AG09319 (cell line): ENCODE measurements at regions not wholly inside any gene's neighbourhood (a gene's known extent, or its start where the extent isn't known, plus 50 kb on each side); places are given as distances from the start of the nearest gene placed in this dataset.

Experiments
- DNase-seq: peaks from one replicate; pipeline ENCODE4 v3.0.0-alpha.2; 2010; ENCODE audit warnings: low read depth; ENCODE audit errors: extremely low read depth
- TF ChIP-seq, protein P1 (sequence below): IDR thresholded peaks from 2 replicates; pipeline ENCODE4 v1.5.1; 2011; ENCODE audit warnings: low read depth, mild to moderate bottlenecking, inconsistent platforms, low read length, moderate library complexity

DNA sequence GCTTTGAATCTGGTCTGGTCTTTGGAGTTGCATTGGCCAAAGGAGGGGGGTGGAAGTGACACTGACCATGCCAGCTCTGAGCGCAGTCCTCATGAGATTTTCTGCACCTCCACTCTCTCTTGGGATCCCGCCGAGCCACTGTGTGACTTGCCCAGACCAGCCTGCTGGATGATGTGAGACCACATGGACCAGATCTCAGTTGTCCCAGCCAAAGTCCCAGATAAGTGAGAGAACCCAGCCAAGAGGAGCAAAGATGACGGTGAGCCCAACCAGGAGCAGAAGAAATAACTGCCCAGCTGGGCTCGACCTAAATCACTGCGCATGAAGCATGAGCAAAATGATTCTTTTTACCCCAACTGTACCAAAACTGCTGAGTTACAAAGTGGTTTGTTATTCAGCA, 96.5 kb upstream of the ERCC4 start:
- TF ChIP-seq, protein P1, sequence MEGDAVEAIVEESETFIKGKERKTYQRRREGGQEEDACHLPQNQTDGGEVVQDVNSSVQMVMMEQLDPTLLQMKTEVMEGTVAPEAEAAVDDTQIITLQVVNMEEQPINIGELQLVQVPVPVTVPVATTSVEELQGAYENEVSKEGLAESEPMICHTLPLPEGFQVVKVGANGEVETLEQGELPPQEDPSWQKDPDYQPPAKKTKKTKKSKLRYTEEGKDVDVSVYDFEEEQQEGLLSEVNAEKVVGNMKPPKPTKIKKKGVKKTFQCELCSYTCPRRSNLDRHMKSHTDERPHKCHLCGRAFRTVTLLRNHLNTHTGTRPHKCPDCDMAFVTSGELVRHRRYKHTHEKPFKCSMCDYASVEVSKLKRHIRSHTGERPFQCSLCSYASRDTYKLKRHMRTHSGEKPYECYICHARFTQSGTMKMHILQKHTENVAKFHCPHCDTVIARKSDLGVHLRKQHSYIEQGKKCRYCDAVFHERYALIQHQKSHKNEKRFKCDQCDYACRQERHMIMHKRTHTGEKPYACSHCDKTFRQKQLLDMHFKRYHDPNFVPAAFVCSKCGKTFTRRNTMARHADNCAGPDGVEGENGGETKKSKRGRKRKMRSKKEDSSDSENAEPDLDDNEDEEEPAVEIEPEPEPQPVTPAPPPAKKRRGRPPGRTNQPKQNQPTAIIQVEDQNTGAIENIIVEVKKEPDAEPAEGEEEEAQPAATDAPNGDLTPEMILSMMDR: no peak
- no peak for DNase-seq

DNA sequence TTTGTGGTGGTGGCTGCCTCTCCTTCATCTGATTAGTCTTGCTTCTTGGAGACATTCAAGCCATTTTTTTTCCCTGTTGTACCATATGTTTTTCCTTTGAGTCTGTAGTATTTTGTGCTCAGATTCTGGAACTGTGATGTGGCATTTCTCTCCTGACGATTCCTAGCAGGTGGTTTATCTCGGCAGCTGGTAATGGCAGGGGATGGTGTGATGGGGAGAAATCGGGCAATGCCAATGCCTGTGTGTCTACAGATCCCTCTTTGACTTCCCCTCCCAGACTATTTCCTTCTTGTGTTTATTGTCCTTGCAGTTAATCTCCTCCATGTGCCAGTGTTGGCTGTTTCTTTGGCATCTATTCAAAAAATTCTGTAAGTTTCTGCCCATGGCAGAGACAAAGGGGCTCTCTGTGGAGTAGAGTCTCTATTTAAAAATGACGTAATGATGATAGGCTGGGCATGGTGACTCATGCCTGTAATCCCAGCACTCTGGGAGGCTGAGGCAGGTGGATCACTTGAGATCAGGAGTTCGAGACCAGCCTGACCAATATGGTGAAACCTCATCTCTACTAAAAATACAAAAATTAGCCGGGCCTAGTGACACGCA, 90.2 kb upstream of the ERCC4 start:
- TF ChIP-seq, protein P1: no peak
- DNase-seq: no peak

DNA sequence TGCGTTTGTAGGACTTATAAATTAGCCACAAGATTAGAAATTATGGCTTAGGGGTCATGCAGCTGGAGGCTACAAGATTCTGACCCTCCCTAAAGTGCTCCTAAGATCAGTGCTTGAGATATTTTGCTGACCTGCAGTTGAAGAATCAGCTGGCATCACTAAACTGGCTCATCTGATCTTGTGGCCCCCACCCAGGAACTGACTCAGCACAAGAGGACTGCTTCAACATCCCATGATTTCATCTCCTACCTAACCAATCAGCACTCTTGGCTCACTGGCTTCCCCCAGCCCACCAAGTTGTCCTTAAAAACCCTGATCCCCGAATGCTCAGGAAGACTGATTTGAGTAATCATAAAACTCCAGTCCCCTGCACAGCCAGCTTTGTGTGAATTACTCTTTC, 86.4 kb upstream of the ERCC4 start:
- TF ChIP-seq, protein P1: no peak
- no peak for DNase-seq

DNA sequence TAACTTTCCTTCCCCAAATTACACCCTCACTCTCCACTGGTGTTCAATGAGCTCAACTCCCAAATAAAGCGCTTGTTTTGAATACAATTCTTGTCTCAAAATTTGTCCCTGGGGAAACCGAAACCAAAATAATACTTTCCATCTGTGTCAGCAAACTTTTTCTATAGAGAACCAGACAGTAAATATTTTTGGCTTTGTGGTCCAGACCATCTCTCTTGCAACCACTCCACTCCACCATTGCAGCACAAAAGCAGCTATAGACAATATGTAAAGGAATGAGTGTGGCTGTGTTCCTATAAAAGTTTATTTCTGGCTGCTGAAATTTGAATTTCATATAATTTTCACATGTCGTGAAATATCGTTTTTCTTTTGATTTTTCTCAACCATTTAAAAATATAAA, 84.6 kb upstream of the ERCC4 start:
- DNase-seq: no peak
- TF ChIP-seq, protein P1: no peak

DNA sequence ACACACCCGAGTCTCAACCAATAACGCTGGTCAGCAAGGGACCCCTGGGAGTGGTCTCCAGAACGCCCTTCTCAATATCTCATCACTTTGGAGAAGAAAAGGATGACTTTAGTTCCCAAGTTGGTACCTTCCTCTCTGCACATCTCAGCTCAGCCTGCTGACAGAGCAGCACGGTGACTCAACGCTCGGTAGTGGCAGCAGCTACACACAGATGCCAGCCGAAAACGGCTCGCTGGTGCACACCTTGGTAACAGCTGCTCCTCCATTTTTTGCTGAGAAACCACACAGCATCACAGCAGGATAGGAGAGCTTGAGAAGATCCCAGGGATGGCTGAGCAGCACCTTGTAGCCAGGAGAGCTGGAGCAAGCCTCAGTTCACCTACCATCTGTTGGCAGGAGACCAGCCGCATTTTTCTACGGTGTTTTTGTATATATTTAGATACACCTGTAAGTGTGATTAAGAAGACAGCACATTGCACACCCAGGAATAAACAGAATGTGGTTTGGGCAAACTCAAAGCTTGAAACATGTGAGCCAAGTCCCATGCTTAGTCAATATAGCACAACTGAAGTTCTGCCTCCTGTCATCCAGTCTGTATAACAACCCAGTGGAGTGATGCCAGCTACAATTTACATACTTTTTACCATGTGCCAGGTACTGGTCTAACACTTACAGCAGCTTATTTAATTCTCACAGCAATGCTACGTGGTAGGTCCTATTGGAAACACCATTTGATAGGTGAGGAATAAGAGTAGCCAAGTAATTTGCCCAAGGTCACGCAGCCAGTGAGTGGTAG, 83.8 kb upstream of the ERCC4 start:
- TF ChIP-seq, protein P1: no peak
- DNase-seq: no peak

DNA sequence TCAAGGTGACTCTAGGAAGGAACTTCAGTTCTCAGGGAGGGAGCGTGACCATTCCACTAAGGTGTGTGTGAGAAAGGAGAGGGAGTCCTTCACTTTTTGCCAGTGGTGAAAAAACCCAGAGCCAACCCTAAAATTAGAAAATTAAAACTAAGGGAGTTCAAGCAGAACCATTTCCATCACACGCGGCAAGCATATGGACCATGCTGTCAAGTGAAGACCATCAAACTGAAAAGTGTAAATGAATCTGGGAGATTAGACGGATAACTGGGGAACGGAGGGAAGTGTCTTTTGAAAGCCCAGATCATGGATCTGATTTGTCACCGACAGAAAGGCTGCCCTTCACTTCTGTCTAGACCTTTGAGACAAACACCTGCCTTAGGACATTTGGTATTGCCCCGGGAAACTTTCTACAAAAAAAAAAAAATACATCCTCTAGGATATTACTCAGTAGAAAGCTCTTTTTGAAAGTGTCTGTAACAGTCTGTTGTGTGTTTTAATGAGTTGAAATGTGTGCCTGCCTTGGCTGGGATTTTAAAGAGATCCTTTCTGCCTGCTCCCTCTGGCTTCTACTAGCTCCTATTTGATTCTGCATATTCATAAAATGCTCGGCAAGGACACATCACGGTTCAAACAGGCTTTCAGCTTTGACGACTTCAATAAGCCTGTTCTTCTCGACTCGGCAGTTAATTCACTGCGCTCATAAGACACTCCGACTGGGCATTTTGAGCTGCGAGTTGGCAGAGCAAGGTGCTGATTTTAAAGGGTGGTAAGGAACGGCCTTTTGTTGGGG, 81.4 kb upstream of the ERCC4 start:
- TF ChIP-seq, protein P1: no peak
- no peak for DNase-seq

DNA sequence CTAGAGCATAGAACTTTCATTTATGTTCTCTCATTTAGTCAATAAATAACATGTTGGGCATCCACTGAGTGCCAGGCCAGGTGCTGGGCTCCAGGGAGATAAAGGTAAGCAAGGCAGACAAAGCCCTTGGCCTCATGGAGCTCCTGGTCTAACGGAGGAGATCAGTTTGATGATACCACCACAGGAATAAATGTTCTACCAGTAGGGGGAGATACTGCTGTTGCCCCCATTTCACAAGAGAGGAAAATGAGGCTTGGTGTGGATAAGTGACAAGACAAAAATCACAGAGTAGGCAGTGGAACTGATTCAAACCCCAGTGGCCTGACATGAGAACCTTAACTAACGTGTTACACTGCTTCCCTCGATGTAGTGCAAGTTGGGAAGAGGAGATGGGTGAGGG, 80.4 kb upstream of the ERCC4 start:
- no peak for DNase-seq
- TF ChIP-seq, protein P1: no peak
